Spleen (tissue), 7 donors: ENCODE measurements at regions not wholly inside any gene's neighbourhood (a gene's known extent, or its start where the extent isn't known, plus 50 kb on each side); places are given as distances from the start of the nearest gene placed in this dataset.

ENCODE experiments used
- POLR2A ChIP-seq, 3 donors: fragments of 450-650 bp; IDR thresholded peaks; one replicate each; pipeline ENCODE4 v1.5.1; 2017; ENCODE audit warnings: antibody characterized with exemption in 3 of 3, mild to moderate bottlenecking in 1 of 3
- POLR2AphosphoS5 ChIP-seq, 3 donors: sonication (generic); formaldehyde crosslinking; IDR thresholded peaks; one replicate each; pipeline ENCODE4 v1.5.1; 2017; ENCODE audit warnings: antibody characterized with exemption in 3 of 3
- TF ChIP-seq, protein P1 (sequence below), 11 experiments: fragments of 200-600 bp in 7 of 11; fragments of 450-650 bp in 4 of 11; sonication (generic) in 4 of 11; IDR thresholded peaks in 8 of 11; conservative IDR thresholded peaks in 3 of 11; 1 replicate in 7 of 11; 2 replicates in 4 of 11; pipeline versions ENCODE4 v1.4.0 to v1.8.0; 2016 to 2021; ENCODE audit warnings: antibody characterized with exemption in 11 of 11, inconsistent platforms in 4 of 11, mild to moderate bottlenecking in 1 of 11
- donor health status: DM: no; HTN: no; CAD: no; lungs with moderate emphysema.
- donor health status: DM: no; HTN: no; CAD: no.
- donor health status: DM: no; HTN: no; CAD: no.

DNA sequence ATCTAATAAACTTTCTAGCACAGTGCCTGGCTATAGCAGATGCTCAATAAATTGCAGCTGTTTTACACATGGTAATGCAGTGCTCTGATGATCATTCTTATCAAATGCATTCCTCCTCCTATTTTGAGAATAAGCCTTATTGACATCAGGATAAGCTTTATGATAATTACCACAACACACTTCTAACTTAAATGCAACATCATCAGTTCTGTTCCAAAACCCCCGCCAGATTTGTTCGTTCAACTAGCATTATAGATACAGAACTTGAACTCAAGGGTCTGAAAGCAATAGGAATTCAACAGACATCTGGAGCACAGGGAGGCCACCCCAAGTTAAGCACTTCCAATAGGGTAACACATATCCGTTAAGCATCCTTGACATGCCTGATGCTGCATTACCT is 684.4 kb upstream of the LMCD1 start:
- TF ChIP-seq POLR2A (IDR thresholded peaks at IDR 0.05) (no peak), POLR2AphosphoS5 (IDR thresholded peaks at IDR 0.05) (no peak)
- TF ChIP-seq, protein P1, sequence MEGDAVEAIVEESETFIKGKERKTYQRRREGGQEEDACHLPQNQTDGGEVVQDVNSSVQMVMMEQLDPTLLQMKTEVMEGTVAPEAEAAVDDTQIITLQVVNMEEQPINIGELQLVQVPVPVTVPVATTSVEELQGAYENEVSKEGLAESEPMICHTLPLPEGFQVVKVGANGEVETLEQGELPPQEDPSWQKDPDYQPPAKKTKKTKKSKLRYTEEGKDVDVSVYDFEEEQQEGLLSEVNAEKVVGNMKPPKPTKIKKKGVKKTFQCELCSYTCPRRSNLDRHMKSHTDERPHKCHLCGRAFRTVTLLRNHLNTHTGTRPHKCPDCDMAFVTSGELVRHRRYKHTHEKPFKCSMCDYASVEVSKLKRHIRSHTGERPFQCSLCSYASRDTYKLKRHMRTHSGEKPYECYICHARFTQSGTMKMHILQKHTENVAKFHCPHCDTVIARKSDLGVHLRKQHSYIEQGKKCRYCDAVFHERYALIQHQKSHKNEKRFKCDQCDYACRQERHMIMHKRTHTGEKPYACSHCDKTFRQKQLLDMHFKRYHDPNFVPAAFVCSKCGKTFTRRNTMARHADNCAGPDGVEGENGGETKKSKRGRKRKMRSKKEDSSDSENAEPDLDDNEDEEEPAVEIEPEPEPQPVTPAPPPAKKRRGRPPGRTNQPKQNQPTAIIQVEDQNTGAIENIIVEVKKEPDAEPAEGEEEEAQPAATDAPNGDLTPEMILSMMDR (IDR thresholded peaks at IDR 0.05 in 8 of 11, conservative IDR thresholded peaks at IDR 0.05 in 3 of 11): no peak
